Liver (tissue), 8 donors: ENCODE measurements at regions not wholly inside any gene's neighbourhood (a gene's known extent, or its start where the extent isn't known, plus 50 kb on each side); places are given as distances from the start of the nearest gene placed in this dataset.

Experiments used
- DNase-seq: peaks from one replicate; pipeline ENCODE4 v3.0.0-alpha.2; 2017; ENCODE audit warnings: low spot score
- H3K27ac ChIP-seq, 2 donors: one replicate each; pipeline ENCODE4 v1.7.0; 2013; ENCODE audit warnings: inconsistent platforms in 2 of 2, low read length in 2 of 2, control low read depth in 1 of 2, low read depth in 1 of 2, mild to moderate bottlenecking in 1 of 2
- H3K27me3 ChIP-seq, 4 donors: one replicate each; pipeline versions ENCODE4 v1.6.1 to v1.7.0; 2013; ENCODE audit warnings: low read length in 3 of 4, inconsistent platforms in 1 of 4, mild to moderate bottlenecking in 1 of 4, moderate library complexity in 1 of 4; ENCODE audit not compliant: control insufficient read depth in 4 of 4, insufficient read depth in 4 of 4
- H3K36me3 ChIP-seq, 4 donors: one replicate each; pipeline versions ENCODE4 v1.6.1 to v1.7.0; 2013; ENCODE audit warnings: low read length in 3 of 4, mild to moderate bottlenecking in 3 of 4, low read depth in 1 of 4, moderate library complexity in 1 of 4; ENCODE audit not compliant: control insufficient read depth in 4 of 4, insufficient read depth in 3 of 4
- H3K4me1 ChIP-seq, 4 donors: one replicate each; pipeline versions ENCODE4 v1.6.1 to v1.7.0; 2013; ENCODE audit warnings: low read length in 3 of 4, mild to moderate bottlenecking in 3 of 4, moderate library complexity in 1 of 4; ENCODE audit not compliant: control insufficient read depth in 4 of 4, insufficient read depth in 4 of 4
- H3K4me3 ChIP-seq, 3 donors: one replicate each; pipeline versions ENCODE4 v1.6.1 to v1.7.0; 2013; ENCODE audit warnings: low read length in 3 of 3, control low read depth in 1 of 3, low read depth in 1 of 3, mild to moderate bottlenecking in 1 of 3
- H3K9ac ChIP-seq, 2 donors: one replicate each; pipeline ENCODE4 v1.7.0; 2013; ENCODE audit warnings: low read length in 2 of 2, mild to moderate bottlenecking in 2 of 2, moderate library complexity in 2 of 2, control low read depth in 1 of 2, low read depth in 1 of 2
- H3K9me3 ChIP-seq, 4 donors: one replicate each; pipeline versions ENCODE4 v1.6.1 to v1.7.0; 2013; ENCODE audit warnings: low read length in 3 of 4; ENCODE audit not compliant: control insufficient read depth in 4 of 4
- ATF3 ChIP-seq: IDR thresholded peaks from 2 replicates; pipeline ENCODE4 v1.6.1; 2016; ENCODE audit warnings: antibody characterized with exemption
- CTCF ChIP-seq: fragments of 150-350 bp; IDR thresholded peaks from 2 replicates; pipeline ENCODE4 v1.5.1; 2017; ENCODE audit warnings: improper control_type of control experiment, low read depth, low read length; ENCODE audit not compliant: missing input control
- EGR1 ChIP-seq, 2 donors: IDR thresholded peaks; 2 replicates each; pipeline ENCODE4 v1.6.1; 2016 to 2018; ENCODE audit warnings: antibody characterized with exemption in 2 of 2, low read depth in 2 of 2
- GABPA ChIP-seq, 2 donors: IDR thresholded peaks in 1 of 2; conservative IDR thresholded peaks in 1 of 2; 2 replicates each; pipeline ENCODE4 v1.6.1; 2016; ENCODE audit warnings: antibody characterized with exemption in 2 of 2, mild to moderate bottlenecking in 1 of 2, moderate library complexity in 1 of 2
- HNF4G ChIP-seq: IDR thresholded peaks from 2 replicates; pipeline ENCODE4 v1.6.1; 2016; ENCODE audit warnings: antibody characterized with exemption
- JUND ChIP-seq, 2 donors: IDR thresholded peaks; 2 replicates each; pipeline ENCODE4 v1.6.1; 2016; ENCODE audit warnings: antibody characterized with exemption in 2 of 2
- NR2F2 ChIP-seq: IDR thresholded peaks from 2 replicates; pipeline ENCODE4 v1.6.1; 2016; ENCODE audit warnings: antibody characterized with exemption
- RAD21 ChIP-seq, 2 donors: IDR thresholded peaks; 2 replicates each; pipeline ENCODE4 v1.6.1; 2016; ENCODE audit warnings: antibody characterized with exemption in 2 of 2, mild to moderate bottlenecking in 2 of 2
- RXRA ChIP-seq, 2 donors: IDR thresholded peaks; 2 replicates each; pipeline ENCODE4 v1.6.1; 2017 to 2018; ENCODE audit warnings: antibody characterized with exemption in 2 of 2, mild to moderate bottlenecking in 1 of 2
- TAF1 ChIP-seq: conservative IDR thresholded peaks from 2 replicates; pipeline ENCODE4 v1.6.1; 2016; ENCODE audit warnings: antibody characterized with exemption, mild to moderate bottlenecking
- ZBTB33 ChIP-seq: IDR thresholded peaks from 2 replicates; pipeline ENCODE4 v1.6.1; 2016; ENCODE audit warnings: antibody characterized with exemption
- WGBS: extraction: QIAGEN DNeasy Blood & Tissue Kit; methylation state at CpG from one replicate; pipeline ENCODE4 v1.1.7; 2013; 5-methylcytosine and 5-hydroxymethylcytosine counted together
- donor health status: healthy.
- donor health status: healthy.
- donor health status: healthy.
- donor health status: healthy.
- donor health status: healthy.

- H3K27ac ChIP-seq: no peak overlapping the region
- no peak overlapping the region for H3K4me3 ChIP-seq
- DNase-seq: no peak
- WGBS: 86% methylated on average over 5 of the region's 5 CpGs
- TF ChIP-seq NR2F2 (no peak), CTCF (no peak), EGR1 (IDR thresholded peaks at IDR 0.05; ENCODE audit: low read depth in 2 of 2) (no peak), GABPA (IDR thresholded peaks at IDR 0.05 in 1 of 2, conservative IDR thresholded peaks at IDR 0.05 in 1 of 2) (no peak), RXRA (IDR thresholded peaks at IDR 0.05) (no peak), ATF3 (no peak), RAD21 (IDR thresholded peaks at IDR 0.05) (no peak)
- H3K36me3 ChIP-seq: no peaks in the 10 kb centered on the region
- no peaks in the 10 kb centered on the region for H3K4me1 ChIP-seq
- no peaks in the 10 kb centered on the region for H3K9me3 ChIP-seq
- H3K27me3 ChIP-seq: no peaks in the 10 kb centered on the region
- H3K9ac ChIP-seq: no peak overlapping the region
Measured at GRCh38 chr15:31847961-31848360, 182.4 kb upstream of the CHRNA7 start.

- DNase-seq: no peak
- Histone ChIP-seq H3K9me3 (no peaks in the 10 kb centered on the region), H3K27ac (no peak overlapping the region), H3K4me3 (no peak overlapping the region), H3K9ac (no peak overlapping the region), H3K27me3 (no peaks in the 10 kb centered on the region), H3K4me1 (no peaks in the 10 kb centered on the region), H3K36me3 (no peaks in the 10 kb centered on the region)
- WGBS: 83% methylated on average over 1 of the region's 1 CpG
- TF ChIP-seq TAF1: no peak
- no peak for TF ChIP-seq HNF4G
- no peak for TF ChIP-seq ZBTB33
- no peak for TF ChIP-seq RXRA (IDR thresholded peaks at IDR 0.05)
- TF ChIP-seq JUND (IDR thresholded peaks at IDR 0.05): no peak
Measured at GRCh38 chr15:31848621-31849020, 181.7 kb upstream of the CHRNA7 start.

GRCh38 chr15:31852933-31853799, 177.1 kb upstream of the CHRNA7 start:
- no peaks in the 10 kb centered on the region for H3K4me1 ChIP-seq
- no peaks in the 10 kb centered on the region for H3K9me3 ChIP-seq
- DNase-seq: no peak
- no peak overlapping the region for H3K9ac ChIP-seq
- H3K36me3 ChIP-seq: no peaks in the 10 kb centered on the region
- no peak overlapping the region for H3K4me3 ChIP-seq
- TF ChIP-seq CTCF: no peak
- H3K27me3 ChIP-seq: no peaks in the 10 kb centered on the region
- WGBS: 52% methylated on average over 6 of the region's 6 CpGs
- H3K27ac ChIP-seq: no peak overlapping the region
